Activated naive CD4-positive, alpha-beta T cell treated with anti-CD3 and anti-CD28 coated beads, Interleukin-2, amount 50 U/mL, for 72 hours (primary cell): ENCODE measurements at regions not wholly inside any gene's neighbourhood (a gene's known extent, or its start where the extent isn't known, plus 50 kb on each side); places are given as distances from the start of the nearest gene placed in this dataset.
A peak's percentile ranks its signal among the peaks of the same experiment; 100 is the strongest.
"Not testable (repeated sequence)": the region's sequence is repeated elsewhere in the genome, so short reads cannot be mapped to it uniquely, and the experiment has no call there.

Source experiments
- ATAC-seq, 2 donors: fragments of 150-1000 bp; cut with Tn5 transposase; 2 replicates each; pipeline ENCODE4 v1.10.0; 2021; ENCODE audit warnings: mild to moderate bottlenecking in 2 of 2, moderate library complexity in 2 of 2
- DNase-seq, 2 donors: peaks; one replicate each; pipeline ENCODE4 v3.0.0; 2021 to 2022; ENCODE audit warnings: low spot score in 2 of 2
- H3K27ac Mint-ChIP-seq, 2 donors: one replicate each; pipeline ENCODE4 v1.8.0; 2022; ENCODE audit warnings: mild to moderate bottlenecking in 2 of 2, mixed read lengths in 2 of 2
- H3K36me3 Mint-ChIP-seq, 2 donors: one replicate each; pipeline ENCODE4 v1.8.0; 2022; ENCODE audit warnings: mixed read lengths in 2 of 2
- H3K9me3 Mint-ChIP-seq, 2 donors: one replicate each; pipeline ENCODE4 v1.8.0; 2022; ENCODE audit warnings: mixed read lengths in 2 of 2

DNA sequence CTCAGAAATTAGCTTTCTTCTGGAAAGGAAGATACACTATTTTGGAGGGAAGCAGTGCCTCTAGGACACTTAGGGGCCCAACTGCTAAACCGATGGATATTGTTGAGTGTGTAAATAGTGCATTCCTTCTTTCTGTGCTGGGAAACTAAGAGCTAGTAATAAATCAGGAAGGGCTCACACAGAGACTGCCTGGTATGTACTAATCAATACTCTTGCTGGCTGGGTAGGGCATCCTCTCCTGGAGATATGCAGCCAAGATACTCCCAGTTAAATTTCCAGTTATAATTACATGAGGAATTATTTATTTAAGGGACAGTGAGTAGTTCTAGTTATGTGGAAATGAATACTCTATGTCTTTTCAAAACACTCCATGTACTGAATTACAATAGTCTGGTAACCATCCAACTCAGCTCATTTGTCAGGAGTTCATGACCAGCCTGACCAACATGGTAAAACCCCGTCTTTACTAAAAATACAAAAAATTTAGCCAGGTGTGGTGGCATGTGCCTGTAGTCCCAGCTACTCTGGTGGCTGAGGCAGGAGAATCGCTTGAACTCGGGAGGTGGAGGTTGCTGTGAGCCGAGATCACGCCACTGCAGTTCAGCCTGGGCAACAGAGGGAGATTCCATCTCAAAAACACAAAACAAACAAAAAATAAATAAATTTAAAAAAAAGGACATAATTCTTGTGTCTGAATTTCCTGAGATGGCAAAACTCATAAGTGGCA is 100.0 kb downstream of the OR2B2 start:
- ATAC-seq (no peak), DNase-seq (no peak)
- Mint-ChIP-seq H3K27ac (peak overlapping the region; percentile 98 to 100), H3K9me3 (no peaks in the 10 kb centered on the region), H3K36me3 (peaks cover 23 to 26% of the 10 kb centered on the region in 2 donors)

DNA sequence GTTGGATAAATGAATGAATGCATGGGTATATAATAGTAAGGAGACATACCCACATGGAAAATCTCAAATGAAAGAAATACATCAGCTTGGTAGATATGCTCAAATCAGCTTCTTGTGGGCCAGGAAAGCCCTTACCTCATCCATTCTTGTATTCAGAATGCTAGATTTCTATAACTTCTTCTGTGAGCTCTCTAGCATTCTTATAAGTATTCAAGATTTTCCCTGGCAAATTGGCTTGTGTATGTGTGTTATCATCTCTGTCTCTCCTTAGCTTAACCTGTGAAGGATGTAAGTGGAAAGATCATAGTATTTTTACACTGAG is 100.8 kb downstream of the OR2B2 start:
- Mint-ChIP-seq H3K9me3 (no peaks in the 10 kb centered on the region), H3K27ac (peak overlapping the region; percentile 99), H3K36me3 (peaks cover 26 to 27% of the 10 kb centered on the region in 2 donors)
- DNase-seq: no peak
- no peak for ATAC-seq

DNA sequence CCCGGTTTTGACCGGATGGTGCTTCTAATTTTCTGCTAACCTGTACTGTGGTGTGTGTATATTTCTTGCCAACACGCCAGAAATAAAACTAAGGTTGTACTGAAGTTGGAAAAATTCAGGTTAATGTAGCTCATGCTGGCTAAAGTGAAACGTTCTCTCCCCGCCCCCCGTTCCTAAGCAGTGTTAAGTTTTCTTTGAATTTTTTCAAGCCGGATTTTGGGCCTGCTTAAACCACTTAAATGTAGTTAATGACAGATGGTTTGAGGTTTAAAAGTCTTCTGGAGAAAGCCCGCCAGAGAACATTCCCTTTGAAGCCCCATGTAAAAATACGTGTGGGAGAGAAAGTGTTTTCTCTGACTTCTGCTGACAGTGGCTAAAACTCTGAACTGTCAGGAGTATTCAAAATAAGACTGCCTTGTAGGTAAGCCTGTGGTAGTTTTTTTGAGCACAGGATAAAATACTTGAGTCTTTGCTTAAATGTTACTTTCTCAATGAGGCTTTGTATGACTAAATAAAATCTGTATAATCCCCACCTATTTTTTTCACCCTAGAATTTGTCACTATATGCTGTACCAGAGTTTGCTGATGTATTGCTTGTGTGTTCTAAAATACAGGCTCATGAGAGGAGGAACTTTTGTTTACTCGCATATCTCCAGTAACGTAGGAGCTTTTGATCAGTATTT is 101.3 kb downstream of the OR2B2 start:
- DNase-seq (no peak), ATAC-seq (no peak)
- H3K9me3 Mint-ChIP-seq: no peaks in the 10 kb centered on the region
- peaks cover 26 to 27% of the 10 kb centered on the region in 2 donors for H3K36me3 Mint-ChIP-seq
- H3K27ac Mint-ChIP-seq: peak overlapping the region; percentile 99

DNA sequence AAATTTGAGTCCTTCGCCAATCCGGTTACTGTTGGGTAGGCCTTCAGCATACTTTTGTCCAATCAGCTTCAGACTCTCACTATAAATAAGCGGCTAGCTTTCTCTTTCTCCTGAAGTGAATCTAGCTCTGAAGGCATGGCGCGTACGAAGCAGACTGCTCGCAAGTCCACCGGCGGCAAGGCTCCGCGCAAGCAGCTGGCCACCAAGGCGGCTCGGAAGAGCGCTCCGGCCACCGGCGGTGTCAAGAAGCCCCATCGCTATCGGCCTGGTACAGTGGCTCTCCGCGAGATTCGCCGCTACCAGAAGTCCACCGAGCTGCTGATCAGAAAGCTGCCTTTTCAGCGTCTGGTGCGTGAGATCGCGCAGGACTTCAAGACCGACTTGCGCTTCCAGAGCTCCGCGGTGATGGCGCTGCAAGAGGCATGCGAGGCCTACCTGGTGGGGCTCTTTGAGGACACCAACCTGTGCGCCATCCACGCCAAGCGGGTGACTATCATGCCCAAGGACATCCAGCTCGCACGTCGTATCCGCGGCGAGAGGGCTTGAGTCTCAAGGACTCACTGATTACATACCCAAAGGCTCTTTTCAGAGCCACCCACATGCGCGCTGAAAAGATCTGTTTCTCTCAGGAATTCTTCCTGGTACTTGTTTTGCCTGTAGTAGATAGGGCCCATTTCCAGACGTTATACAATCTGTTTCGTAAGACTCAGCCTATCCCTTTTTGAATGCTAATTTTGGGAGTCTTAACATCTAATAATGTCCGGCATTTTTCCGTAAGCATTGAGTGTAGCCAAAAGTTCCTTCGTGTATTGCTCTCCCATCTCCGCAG is 102.0 kb downstream of the OR2B2 start:
- ATAC-seq (peak; percentile 35 to 44), DNase-seq (peak; percentile 83 to 86)
- no peaks in the 10 kb centered on the region for H3K9me3 Mint-ChIP-seq
- H3K27ac Mint-ChIP-seq: peak overlapping the region; percentile 99
- peaks cover 24 to 27% of the 10 kb centered on the region in 2 donors for H3K36me3 Mint-ChIP-seq

DNA sequence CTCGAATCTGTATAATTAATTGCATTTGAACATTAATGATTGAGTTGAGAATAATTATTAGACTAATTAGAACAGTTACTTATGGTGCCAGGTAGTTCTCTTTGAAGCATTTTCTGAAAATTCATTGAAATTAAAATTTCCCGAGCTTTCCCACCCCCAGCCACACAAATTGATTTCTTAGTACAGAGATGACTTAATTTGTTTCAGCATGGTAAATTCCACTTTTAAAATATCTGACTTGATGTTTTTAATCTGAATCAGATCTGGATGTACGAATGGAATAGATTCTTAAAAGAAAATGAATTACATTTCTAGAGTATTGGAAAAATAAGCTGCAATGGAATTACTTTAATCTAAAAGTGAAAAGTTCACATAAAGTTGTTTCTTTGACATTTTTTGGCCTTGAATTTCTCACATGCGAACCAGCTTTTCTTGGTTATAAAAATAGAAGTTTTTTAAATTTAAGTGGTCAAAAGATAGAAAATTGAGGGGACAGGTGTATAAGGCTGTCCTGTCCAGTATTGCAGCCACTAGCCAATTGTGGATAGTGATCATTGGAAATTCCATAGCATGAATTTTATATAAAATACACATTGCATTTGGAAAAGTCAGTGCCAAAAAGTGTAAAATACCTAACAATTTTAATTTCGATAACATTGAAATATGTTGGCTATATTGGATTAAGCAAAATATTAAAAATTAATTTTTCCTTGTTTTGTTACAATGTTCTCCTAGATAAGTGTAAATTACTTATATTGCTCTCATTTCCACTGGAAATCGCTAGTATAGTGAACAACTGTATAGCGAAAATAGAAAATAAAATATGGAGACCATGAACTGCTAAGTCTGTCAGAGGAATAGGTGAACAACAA is 102.9 kb downstream of the OR2B2 start:
- peaks cover 20 to 23% of the 10 kb centered on the region in 2 donors for H3K36me3 Mint-ChIP-seq
- ATAC-seq: no peak
- peak overlapping the region; percentile 99 for H3K27ac Mint-ChIP-seq
- no peak for DNase-seq
- H3K9me3 Mint-ChIP-seq: no peaks in the 10 kb centered on the region

DNA sequence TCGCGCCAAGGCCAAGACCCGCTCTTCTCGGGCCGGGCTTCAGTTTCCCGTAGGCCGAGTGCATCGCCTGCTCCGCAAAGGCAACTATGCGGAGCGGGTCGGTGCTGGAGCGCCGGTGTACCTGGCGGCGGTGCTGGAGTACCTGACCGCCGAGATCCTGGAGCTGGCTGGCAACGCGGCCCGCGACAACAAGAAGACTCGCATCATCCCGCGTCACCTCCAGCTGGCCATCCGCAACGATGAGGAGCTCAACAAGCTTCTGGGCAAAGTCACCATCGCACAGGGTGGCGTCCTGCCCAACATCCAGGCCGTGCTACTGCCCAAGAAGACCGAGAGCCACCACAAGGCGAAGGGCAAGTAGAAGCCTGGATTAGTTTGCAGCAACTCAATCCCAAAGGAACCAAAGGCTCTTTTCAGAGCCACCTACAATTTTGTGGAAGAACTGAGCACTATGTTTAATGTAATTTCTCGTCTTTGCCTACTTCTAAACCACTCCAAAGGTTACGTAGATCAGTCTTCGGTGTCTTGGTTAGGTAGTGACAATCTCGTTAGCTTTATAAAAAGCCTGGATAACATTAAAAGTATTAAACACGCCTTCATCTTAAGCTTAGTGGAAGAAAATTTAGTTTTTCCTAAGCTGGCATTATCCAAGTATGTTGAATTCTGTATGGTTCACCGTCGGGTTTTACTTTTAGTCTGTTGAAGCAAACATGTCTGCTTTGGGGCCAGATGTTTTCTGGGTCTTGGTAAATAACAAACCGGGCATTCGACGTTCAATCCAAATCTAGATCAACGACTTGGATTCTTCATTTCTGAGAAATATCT is 103.7 kb downstream of the OR2B2 start:
- peak overlapping the region; percentile 98 to 99 for H3K27ac Mint-ChIP-seq
- ATAC-seq: peak; percentile 1 to 26
- peaks cover 20 to 23% of the 10 kb centered on the region in 2 donors for H3K36me3 Mint-ChIP-seq
- not testable (repeated sequence) for H3K9me3 Mint-ChIP-seq, DNase-seq

DNA sequence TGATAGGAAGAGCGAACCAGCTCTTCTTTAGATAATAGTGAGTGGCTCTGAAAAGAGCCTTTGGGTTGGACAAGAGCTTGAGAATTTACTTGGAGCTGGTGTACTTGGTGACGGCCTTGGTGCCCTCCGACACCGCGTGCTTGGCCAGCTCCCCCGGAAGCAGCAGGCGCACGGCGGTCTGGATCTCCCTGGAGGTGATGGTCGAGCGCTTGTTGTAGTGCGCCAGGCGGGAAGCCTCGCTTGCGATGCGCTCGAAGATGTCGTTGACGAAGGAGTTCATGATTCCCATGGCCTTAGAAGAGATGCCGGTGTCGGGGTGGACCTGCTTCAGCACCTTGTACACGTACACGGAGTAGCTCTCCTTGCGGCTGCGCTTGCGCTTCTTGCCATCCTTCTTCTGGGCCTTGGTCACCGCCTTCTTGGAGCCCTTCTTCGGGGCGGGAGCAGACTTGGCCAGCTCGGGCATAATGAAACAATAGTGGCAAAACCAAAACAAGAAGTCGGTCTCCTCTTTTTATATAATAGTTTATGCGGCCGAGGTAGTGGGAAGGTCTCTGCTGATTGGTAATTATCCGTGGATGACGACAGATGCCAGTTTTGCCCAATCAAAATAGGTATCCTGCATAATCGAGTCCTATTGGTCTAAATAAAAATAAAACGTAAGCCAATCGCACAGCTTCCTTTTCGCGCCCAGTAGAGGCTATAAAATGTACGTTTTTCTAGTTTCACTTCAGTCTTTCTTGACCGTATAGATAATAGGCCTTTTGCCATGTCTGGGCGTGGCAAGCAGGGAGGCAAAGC is 104.6 kb downstream of the OR2B2 start:
- DNase-seq (peak; percentile 73 to 86), ATAC-seq (peak; percentile 74 to 80)
- Mint-ChIP-seq H3K36me3 (peaks cover 20 to 23% of the 10 kb centered on the region in 2 donors), H3K27ac (peak overlapping the region; percentile 98 to 99)
- not testable (repeated sequence) for H3K9me3 Mint-ChIP-seq

DNA sequence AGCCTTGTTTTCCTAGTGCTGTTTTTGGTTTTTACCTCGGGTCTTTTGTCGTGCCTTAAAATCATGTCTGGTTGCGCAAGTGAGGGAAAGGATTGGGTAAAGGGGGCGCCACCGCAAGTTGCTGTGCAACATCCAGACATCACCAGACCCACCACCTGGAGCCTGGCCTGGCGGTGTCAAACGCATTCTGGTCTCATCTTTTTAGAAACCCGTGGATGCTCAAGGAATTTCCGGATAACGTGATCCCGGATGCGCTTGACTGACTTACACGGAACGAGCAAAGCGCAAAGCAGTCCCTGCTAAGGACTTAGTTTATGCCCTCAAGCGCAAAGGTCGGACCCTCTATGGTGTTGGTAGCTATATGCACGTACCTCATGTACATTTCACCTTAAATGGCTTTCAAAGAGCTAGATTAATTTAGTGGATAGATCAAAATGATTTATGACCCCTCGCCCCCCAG is 105.2 kb downstream of the OR2B2 start:
- no peak for ATAC-seq
- no peaks in the 10 kb centered on the region for H3K9me3 Mint-ChIP-seq
- H3K36me3 Mint-ChIP-seq: peaks cover 20 to 23% of the 10 kb centered on the region in 2 donors
- H3K27ac Mint-ChIP-seq: peak overlapping the region; percentile 98 to 99
- peak; percentile 37 to 69 for DNase-seq

DNA sequence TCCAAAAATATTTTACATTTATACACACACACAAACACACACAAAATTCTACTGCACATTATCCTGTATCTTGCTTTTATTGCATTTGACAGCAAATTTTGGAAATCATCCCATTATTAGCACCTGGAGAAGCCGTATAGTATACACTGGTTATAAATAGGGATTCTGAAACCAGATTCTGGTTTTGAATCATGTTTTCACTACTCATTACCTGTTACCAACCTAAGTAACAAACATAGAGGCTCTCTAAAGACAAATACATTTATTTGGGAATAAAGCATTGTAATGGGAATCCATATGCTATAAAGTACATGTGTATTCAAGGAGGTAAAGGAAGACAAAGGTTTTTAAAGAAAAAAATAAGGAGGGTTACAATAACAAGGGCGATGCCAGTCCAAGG is 106.8 kb downstream of the OR2B2 start:
- DNase-seq (no peak), ATAC-seq (no peak)
- Mint-ChIP-seq H3K27ac (no peak overlapping the region), H3K9me3 (no peaks in the 10 kb centered on the region), H3K36me3 (peaks cover 8 to 16% of the 10 kb centered on the region in 2 donors)

DNA sequence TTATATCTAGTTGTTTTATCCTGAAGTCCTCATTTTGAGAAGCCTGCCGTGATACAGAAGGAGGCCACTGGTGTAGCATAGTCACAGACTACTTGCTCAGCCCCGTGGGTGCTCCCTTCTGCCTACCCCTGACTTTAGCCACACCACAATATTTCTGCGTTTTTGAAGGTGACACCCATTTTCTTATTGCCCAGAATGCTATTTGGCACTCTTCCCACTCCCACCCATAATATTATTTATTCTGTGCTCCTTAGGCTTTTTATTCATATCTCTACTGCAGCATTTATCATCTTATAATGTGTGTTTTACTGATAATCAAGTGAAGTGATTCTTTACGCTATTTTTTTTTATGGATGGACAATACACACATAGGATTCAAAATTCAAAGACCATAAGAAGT is 107.3 kb downstream of the OR2B2 start:
- Mint-ChIP-seq H3K9me3 (no peaks in the 10 kb centered on the region), H3K36me3 (peaks cover 5 to 11% of the 10 kb centered on the region in 2 donors), H3K27ac (no peak overlapping the region)
- no peak for DNase-seq
- no peak for ATAC-seq

DNA sequence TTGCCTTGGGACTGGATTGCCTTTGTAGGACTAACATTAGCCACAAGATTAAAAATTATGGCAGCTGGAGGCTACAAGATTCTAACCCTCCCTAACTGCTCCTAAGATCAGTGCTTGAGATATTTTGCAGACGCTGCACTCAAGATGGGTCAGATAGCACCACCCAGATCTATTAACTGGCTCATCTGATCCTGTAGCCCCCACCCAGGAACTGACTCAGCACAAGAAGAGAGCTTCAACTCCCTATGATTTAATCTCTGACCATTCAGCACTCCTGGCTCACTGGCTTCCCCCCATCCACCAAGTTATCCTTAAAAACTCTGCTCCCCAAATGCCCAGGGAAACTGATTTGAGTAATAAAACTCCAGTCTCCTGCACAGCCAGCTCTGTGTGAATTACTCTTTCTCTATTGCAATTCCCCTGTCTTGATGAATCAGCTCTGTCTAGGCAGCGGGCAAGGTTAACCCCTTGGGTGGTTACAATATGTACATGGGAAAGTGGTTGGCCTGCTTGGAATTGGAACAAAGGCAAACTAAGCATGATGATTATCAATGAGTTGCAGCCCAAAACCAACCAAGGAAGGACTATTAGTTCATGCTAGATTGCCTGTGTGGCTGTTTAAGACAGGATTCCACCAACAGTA is 111.3 kb downstream of the OR2B2 start:
- Mint-ChIP-seq H3K9me3 (no peaks in the 10 kb centered on the region), H3K36me3 (no peaks in the 10 kb centered on the region), H3K27ac (no peak overlapping the region)
- no peak for DNase-seq
- ATAC-seq: no peak

DNA sequence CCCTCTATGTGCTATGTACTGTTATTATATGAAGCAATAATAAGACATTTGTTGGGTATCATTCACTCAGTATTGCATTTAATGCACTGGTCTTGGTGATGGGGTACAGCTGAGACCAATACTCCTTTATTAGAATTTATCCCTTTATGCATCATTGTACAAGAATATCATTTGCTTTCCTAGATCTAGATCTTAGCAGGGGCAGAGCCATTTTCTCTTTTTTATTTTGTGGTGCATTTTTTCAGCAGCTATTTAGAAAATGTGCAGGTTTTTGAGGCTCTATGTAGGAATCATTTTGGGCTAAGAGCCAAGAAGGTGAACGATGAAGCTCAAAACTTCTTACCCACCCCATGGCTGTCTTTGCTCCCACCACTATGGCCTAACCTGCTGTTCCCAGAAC is 114.2 kb downstream of the OR2B2 start:
- no peak overlapping the region for H3K27ac Mint-ChIP-seq
- H3K36me3 Mint-ChIP-seq: no peaks in the 10 kb centered on the region
- ATAC-seq (no peak), DNase-seq (no peak)
- H3K9me3 Mint-ChIP-seq: no peaks in the 10 kb centered on the region

DNA sequence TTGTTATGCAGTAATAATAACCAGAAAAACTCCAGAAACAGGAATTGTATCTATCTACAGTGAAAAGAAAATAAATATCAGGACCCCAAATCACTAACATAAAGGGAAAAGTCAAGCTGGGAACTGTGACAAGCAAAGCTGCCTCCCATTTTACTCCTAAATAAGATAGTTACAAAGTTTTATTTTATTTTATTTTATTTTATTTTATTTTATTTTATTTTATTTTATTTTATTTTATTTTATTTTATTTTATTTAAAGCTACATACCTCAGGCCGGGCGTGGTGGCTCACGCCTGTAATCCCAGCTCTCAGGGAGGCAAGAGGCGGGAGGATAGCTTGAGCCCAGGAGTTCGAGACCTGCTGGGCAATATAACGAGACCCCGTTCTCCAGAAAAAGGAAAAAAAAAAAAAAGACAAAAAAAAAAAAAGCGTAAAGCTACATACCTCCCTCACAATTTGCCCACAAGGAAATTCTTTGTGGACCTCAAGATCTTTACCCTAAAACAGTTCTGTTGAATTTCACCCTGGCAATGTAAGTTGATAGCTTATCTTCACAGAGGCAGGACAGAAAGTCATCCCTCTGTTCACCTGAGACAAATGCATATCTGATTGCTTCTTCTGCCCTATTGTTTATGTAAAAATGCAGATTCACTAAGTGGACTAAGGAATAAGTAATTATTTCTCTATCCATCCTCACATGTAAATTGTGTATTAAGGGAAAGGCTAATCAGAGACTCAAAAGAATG is 115.3 kb downstream of the OR2B2 start:
- DNase-seq, H3K9me3 Mint-ChIP-seq, H3K27ac Mint-ChIP-seq, ATAC-seq, H3K36me3 Mint-ChIP-seq: not testable (repeated sequence)
